KMS-11 (cell line): ENCODE measurements at regions not wholly inside any gene's neighbourhood (a gene's known extent, or its start where the extent isn't known, plus 50 kb on each side); places are given as distances from the start of the nearest gene placed in this dataset.

Experiments
- H2AFZ ChIP-seq: fragments of 200-600 bp; sonication (generic); 2 replicates; pipeline ENCODE4 v1.6.1; 2016; ENCODE audit warnings: antibody characterized with exemption, mixed run types, low read depth
- H3K27ac ChIP-seq: fragments of 200-600 bp; sonication (generic); 2 replicates; pipeline ENCODE4 v1.6.1; 2016; ENCODE audit warnings: mild to moderate bottlenecking, mixed run types
- H3K27me3 ChIP-seq: fragments of 200-600 bp; sonication (generic); 2 replicates; pipeline ENCODE4 v1.6.1; 2017; ENCODE audit warnings: mild to moderate bottlenecking, low read depth, mixed run types, moderate library complexity; ENCODE audit not compliant: insufficient read depth
- H3K36me3 ChIP-seq: fragments of 200-600 bp; sonication (generic); 2 replicates; pipeline ENCODE4 v1.6.1; 2017; ENCODE audit warnings: mild to moderate bottlenecking, mixed run types; ENCODE audit not compliant: insufficient read depth
- H3K4me1 ChIP-seq: fragments of 200-600 bp; sonication (generic); 2 replicates; pipeline ENCODE4 v1.6.1; 2016; ENCODE audit warnings: mild to moderate bottlenecking, low read depth, mixed run types; ENCODE audit not compliant: poor library complexity, severe bottlenecking
- H3K4me2 ChIP-seq: fragments of 200-600 bp; sonication (generic); 2 replicates; pipeline ENCODE4 v1.7.0; 2016; ENCODE audit warnings: mild to moderate bottlenecking, mixed run types
- H3K4me3 ChIP-seq: fragments of 200-600 bp; sonication (generic); IDR thresholded peaks from 2 replicates; pipeline ENCODE4 v1.6.1; 2017; ENCODE audit warnings: low read depth, low read length, mixed read lengths; ENCODE audit not compliant: insufficient read depth
- H3K79me2 ChIP-seq: fragments of 200-600 bp; sonication (generic); 2 replicates; pipeline ENCODE4 v1.6.1; 2016; ENCODE audit warnings: low read depth, mixed run types; ENCODE audit not compliant: insufficient read depth
- H3K9ac ChIP-seq: fragments of 200-600 bp; sonication (generic); 2 replicates; pipeline ENCODE4 v1.6.1; 2016; ENCODE audit warnings: mild to moderate bottlenecking, mixed run types
- H4K20me1 ChIP-seq: fragments of 200-600 bp; sonication (generic); 2 replicates; pipeline ENCODE4 v1.6.1; 2016; ENCODE audit warnings: mild to moderate bottlenecking, mixed run types; ENCODE audit not compliant: insufficient read depth
- CTCF ChIP-seq: fragments of 200-600 bp; sonication (generic); conservative IDR thresholded peaks from 2 replicates; pipeline ENCODE4 v1.6.1; 2017; ENCODE audit warnings: low read depth, mild to moderate bottlenecking, antibody characterized with exemption, low read length, moderate library complexity, mixed read lengths

GRCh38 chr12:47314996-47315395 is 235.2 kb upstream of the AMIGO2 start:
- no peak overlapping the region for H2AFZ ChIP-seq
- H3K4me1 ChIP-seq = peaks cover 11% of the 10 kb centered on the region
- H3K27ac ChIP-seq = no peak overlapping the region
- H3K4me2 ChIP-seq = no peak overlapping the region
- H3K9ac ChIP-seq = no peak overlapping the region
- no peaks in the 10 kb centered on the region for H4K20me1 ChIP-seq
- no peaks in the 10 kb centered on the region for H3K79me2 ChIP-seq
- no peak overlapping the region for H3K4me3 ChIP-seq
- TF ChIP-seq CTCF = no peak
- no peaks in the 10 kb centered on the region for H3K36me3 ChIP-seq
- no peaks in the 10 kb centered on the region for H3K27me3 ChIP-seq

GRCh38 chr12:47312808-47313426 is 233.2 kb upstream of the AMIGO2 start:
- TF ChIP-seq CTCF = no peak
- Histone ChIP-seq H3K4me1 (peaks cover 11% of the 10 kb centered on the region), H3K27me3 (no peaks in the 10 kb centered on the region), H3K9ac (no peak overlapping the region), H3K4me2 (no peak overlapping the region), H4K20me1 (no peaks in the 10 kb centered on the region), H2AFZ (no peak overlapping the region), H3K4me3 (no peak overlapping the region), H3K79me2 (no peaks in the 10 kb centered on the region), H3K27ac (no peak overlapping the region), H3K36me3 (no peaks in the 10 kb centered on the region)

- no peak overlapping the region for H3K4me2 ChIP-seq
- no peaks in the 10 kb centered on the region for H3K27me3 ChIP-seq
Observed at GRCh38 chr12:47312147-47312546, 232.4 kb upstream of the AMIGO2 start.

GRCh38 chr12:47311568-47311967 is 231.8 kb upstream of the AMIGO2 start:
- Histone ChIP-seq H3K27ac (no peak overlapping the region), H3K9ac (no peak overlapping the region), H3K27me3 (no peaks in the 10 kb centered on the region), H3K79me2 (no peaks in the 10 kb centered on the region), H4K20me1 (no peaks in the 10 kb centered on the region), H3K36me3 (no peaks in the 10 kb centered on the region), H3K4me1 (no peaks in the 10 kb centered on the region), H3K4me3 (no peak overlapping the region), H3K4me2 (no peak overlapping the region), H2AFZ (no peak overlapping the region)
- TF ChIP-seq CTCF = no peak

More at GRCh38 chr12:47312147-47312546, 232.4 kb upstream of the AMIGO2 start:
- Histone ChIP-seq H3K9ac (no peak overlapping the region), H3K4me3 (no peak overlapping the region), H4K20me1 (no peaks in the 10 kb centered on the region), H3K4me1 (peaks cover 5% of the 10 kb centered on the region), H2AFZ (no peak overlapping the region), H3K36me3 (no peaks in the 10 kb centered on the region), H3K27ac (no peak overlapping the region), H3K79me2 (no peaks in the 10 kb centered on the region)
- TF ChIP-seq CTCF = no peak
